ENCODE measurements at regions not wholly inside any gene's neighbourhood (a gene's known extent, or its start where the extent isn't known, plus 50 kb on each side); places are given as distances from the start of the nearest gene placed in this dataset.

DNA sequence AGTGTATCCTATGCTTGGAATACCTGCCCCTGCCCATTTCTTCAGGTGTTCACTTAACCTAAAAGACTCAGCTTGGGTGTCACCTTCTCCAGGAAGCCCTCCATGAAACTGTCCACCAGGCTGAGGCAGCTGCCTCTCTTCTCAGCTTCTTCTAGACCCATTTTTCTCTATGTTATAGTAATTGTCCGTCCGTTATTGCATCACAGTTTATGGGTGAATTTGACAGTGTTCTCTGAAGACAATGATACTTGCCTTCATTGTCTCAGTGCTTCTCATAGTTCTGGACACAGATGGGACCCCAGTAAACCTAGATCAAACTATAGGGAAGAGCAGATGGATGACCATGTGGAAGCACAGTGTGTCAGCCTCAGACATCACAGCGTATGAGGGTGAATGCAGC is 238.0 kb upstream of the MOCS1 start:
- Histone ChIP-seq H2AFZ (ENCODE audit: low read length) (no peak overlapping the region), H3K4me1 (ENCODE audit: insufficient read depth, low read length) (no peaks in the 10 kb centered on the region), H3K9me3 (ENCODE audit: low read depth, low read length) (no peaks in the 10 kb centered on the region), H3K4me3 (ENCODE audit: insufficient read depth, low read length) (no peak overlapping the region), H3K4me2 (ENCODE audit: insufficient read depth, low read length) (no peak overlapping the region), H3K36me3 (ENCODE audit: insufficient read depth, low read length) (no peaks in the 10 kb centered on the region), H3K27me3 (ENCODE audit: insufficient read depth, low read length) (no peaks in the 10 kb centered on the region), H3K79me2 (ENCODE audit: insufficient read depth, low read length) (no peaks in the 10 kb centered on the region), H4K20me1 (ENCODE audit: insufficient read depth, low read length) (no peaks in the 10 kb centered on the region), H3K27ac (ENCODE audit: low read depth, low read length) (no peak overlapping the region)
- TF ChIP-seq, protein P1, sequence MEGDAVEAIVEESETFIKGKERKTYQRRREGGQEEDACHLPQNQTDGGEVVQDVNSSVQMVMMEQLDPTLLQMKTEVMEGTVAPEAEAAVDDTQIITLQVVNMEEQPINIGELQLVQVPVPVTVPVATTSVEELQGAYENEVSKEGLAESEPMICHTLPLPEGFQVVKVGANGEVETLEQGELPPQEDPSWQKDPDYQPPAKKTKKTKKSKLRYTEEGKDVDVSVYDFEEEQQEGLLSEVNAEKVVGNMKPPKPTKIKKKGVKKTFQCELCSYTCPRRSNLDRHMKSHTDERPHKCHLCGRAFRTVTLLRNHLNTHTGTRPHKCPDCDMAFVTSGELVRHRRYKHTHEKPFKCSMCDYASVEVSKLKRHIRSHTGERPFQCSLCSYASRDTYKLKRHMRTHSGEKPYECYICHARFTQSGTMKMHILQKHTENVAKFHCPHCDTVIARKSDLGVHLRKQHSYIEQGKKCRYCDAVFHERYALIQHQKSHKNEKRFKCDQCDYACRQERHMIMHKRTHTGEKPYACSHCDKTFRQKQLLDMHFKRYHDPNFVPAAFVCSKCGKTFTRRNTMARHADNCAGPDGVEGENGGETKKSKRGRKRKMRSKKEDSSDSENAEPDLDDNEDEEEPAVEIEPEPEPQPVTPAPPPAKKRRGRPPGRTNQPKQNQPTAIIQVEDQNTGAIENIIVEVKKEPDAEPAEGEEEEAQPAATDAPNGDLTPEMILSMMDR (IDR thresholded peaks at IDR 0.05; ENCODE audit: extremely low read depth, low read depth, low read length), result no peak
- DNase-seq (ENCODE audit: insufficient read length, low spot score, missing footprints), result no peak

DNA sequence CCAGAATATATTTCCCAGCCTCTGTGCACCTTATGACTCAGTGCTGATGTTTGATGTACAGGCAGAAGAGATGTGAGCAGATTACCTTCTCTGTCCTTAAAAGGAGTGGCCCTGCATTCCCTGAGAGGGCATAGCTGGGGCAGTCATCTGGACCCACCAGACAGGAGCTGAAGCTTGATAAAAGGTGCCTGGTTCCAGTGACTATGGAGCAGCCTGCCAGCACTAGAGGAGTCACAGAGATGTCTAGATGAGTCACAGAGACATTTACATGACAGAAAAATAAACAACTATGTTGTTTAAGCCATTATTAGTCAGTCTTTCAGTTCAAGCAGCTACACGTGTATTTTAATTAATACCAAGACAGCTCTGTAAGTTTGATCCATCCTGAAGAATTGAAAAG is 237.1 kb upstream of the MOCS1 start:
- H3K4me3 ChIP-seq (ENCODE audit: insufficient read depth, low read length), result no peak overlapping the region
- no peaks in the 10 kb centered on the region for H3K9me3 ChIP-seq (ENCODE audit: low read depth, low read length)
- H3K27me3 ChIP-seq (ENCODE audit: insufficient read depth, low read length), result no peaks in the 10 kb centered on the region
- no peaks in the 10 kb centered on the region for H3K4me1 ChIP-seq (ENCODE audit: insufficient read depth, low read length)
- H3K4me2 ChIP-seq (ENCODE audit: insufficient read depth, low read length), result no peak overlapping the region
- no peaks in the 10 kb centered on the region for H3K79me2 ChIP-seq (ENCODE audit: insufficient read depth, low read length)
- no peak overlapping the region for H2AFZ ChIP-seq (ENCODE audit: low read length)
- no peaks in the 10 kb centered on the region for H3K36me3 ChIP-seq (ENCODE audit: insufficient read depth, low read length)
- DNase-seq (ENCODE audit: insufficient read length, low spot score, missing footprints), result no peak
- TF ChIP-seq, protein P1 (IDR thresholded peaks at IDR 0.05; ENCODE audit: extremely low read depth, low read depth, low read length), result no peak
- no peak overlapping the region for H3K27ac ChIP-seq (ENCODE audit: low read depth, low read length)
- no peaks in the 10 kb centered on the region for H4K20me1 ChIP-seq (ENCODE audit: insufficient read depth, low read length)

DNA sequence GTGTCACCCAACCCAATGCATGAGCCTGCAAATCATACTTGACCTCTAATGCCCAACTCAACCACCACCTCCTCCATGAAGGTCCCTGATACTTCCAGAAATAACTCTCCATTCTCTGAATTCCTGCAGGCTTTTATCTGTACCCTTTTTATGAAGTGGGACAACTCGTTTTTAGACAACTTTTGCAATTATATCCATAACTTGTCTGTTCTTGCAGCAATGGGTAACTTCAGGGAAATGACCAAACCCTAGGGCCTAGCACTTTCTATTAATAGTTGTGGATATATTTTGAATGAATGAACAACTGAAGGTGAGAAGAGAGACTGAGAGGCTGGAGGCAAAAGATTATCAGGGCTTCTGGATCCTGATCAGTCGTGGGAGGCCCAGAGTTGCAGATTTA is 236.6 kb upstream of the MOCS1 start:
- no peak overlapping the region for H3K4me3 ChIP-seq (ENCODE audit: insufficient read depth, low read length)
- TF ChIP-seq, protein P1 (IDR thresholded peaks at IDR 0.05; ENCODE audit: extremely low read depth, low read depth, low read length), result no peak
- H4K20me1 ChIP-seq (ENCODE audit: insufficient read depth, low read length), result no peaks in the 10 kb centered on the region
- H3K27ac ChIP-seq (ENCODE audit: low read depth, low read length), result no peak overlapping the region
- H2AFZ ChIP-seq (ENCODE audit: low read length), result no peak overlapping the region
- H3K36me3 ChIP-seq (ENCODE audit: insufficient read depth, low read length), result no peaks in the 10 kb centered on the region
- no peaks in the 10 kb centered on the region for H3K79me2 ChIP-seq (ENCODE audit: insufficient read depth, low read length)
- no peaks in the 10 kb centered on the region for H3K4me1 ChIP-seq (ENCODE audit: insufficient read depth, low read length)
- H3K9me3 ChIP-seq (ENCODE audit: low read depth, low read length), result no peaks in the 10 kb centered on the region
- H3K27me3 ChIP-seq (ENCODE audit: insufficient read depth, low read length), result no peaks in the 10 kb centered on the region
- DNase-seq (ENCODE audit: insufficient read length, low spot score, missing footprints), result no peak
- no peak overlapping the region for H3K4me2 ChIP-seq (ENCODE audit: insufficient read depth, low read length)

DNA sequence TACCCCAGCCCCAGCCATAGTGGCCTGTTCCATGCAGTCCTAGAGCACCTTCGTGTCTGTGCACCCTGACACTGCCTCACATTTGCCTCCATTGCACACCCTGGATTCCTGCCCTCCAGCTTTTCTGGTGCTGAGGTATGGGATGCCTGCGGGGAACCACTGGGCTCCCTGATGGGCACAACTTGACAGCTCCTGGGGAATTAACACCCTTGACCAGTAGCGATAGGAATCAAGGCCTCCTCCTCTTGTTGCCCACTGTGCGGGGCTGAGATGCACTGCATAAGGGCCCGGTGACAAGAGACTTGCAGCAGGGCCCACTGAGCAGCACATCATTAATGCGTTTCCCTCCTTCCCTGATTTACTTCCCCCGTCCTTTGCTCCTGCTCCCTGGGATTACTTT is 235.6 kb upstream of the MOCS1 start:
- DNase-seq (ENCODE audit: insufficient read length, low spot score, missing footprints), result no peak
- TF ChIP-seq, protein P1 (IDR thresholded peaks at IDR 0.05; ENCODE audit: extremely low read depth, low read depth, low read length), result no peak
- H3K27me3 ChIP-seq (ENCODE audit: insufficient read depth, low read length), result no peaks in the 10 kb centered on the region
- H2AFZ ChIP-seq (ENCODE audit: low read length), result no peak overlapping the region
- H3K4me1 ChIP-seq (ENCODE audit: insufficient read depth, low read length), result no peaks in the 10 kb centered on the region
- H3K4me2 ChIP-seq (ENCODE audit: insufficient read depth, low read length), result no peak overlapping the region
- H3K9me3 ChIP-seq (ENCODE audit: low read depth, low read length), result no peaks in the 10 kb centered on the region
- no peaks in the 10 kb centered on the region for H3K36me3 ChIP-seq (ENCODE audit: insufficient read depth, low read length)
- H4K20me1 ChIP-seq (ENCODE audit: insufficient read depth, low read length), result no peaks in the 10 kb centered on the region
- H3K79me2 ChIP-seq (ENCODE audit: insufficient read depth, low read length), result no peaks in the 10 kb centered on the region
- H3K4me3 ChIP-seq (ENCODE audit: insufficient read depth, low read length), result no peak overlapping the region
- no peak overlapping the region for H3K27ac ChIP-seq (ENCODE audit: low read depth, low read length)
